ENCODE measurements at regions not wholly inside any gene's neighbourhood (a gene's known extent, or its start where the extent isn't known, plus 50 kb on each side); places are given as distances from the start of the nearest gene placed in this dataset.

DNA sequence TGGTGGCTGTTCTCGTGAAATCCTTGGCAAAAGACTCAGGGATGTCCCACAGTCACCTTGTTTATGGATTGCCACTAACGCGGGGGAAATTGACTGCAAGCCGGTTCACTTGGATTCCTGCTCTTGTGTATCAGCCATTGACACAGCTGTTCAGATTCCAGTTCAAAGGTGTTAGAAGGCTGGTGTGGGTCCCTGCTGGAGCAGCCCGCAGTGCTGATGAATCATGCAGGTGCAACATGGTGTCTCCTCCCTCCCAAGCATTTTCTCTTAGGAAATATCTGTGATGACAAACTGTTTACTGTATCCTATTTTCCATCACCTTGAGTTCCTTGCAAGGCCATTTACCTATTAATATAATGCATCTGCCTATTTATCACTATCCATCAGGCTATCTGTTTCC is 170.1 kb downstream of the GATA3 start:
- TF ChIP-seq, protein P1, sequence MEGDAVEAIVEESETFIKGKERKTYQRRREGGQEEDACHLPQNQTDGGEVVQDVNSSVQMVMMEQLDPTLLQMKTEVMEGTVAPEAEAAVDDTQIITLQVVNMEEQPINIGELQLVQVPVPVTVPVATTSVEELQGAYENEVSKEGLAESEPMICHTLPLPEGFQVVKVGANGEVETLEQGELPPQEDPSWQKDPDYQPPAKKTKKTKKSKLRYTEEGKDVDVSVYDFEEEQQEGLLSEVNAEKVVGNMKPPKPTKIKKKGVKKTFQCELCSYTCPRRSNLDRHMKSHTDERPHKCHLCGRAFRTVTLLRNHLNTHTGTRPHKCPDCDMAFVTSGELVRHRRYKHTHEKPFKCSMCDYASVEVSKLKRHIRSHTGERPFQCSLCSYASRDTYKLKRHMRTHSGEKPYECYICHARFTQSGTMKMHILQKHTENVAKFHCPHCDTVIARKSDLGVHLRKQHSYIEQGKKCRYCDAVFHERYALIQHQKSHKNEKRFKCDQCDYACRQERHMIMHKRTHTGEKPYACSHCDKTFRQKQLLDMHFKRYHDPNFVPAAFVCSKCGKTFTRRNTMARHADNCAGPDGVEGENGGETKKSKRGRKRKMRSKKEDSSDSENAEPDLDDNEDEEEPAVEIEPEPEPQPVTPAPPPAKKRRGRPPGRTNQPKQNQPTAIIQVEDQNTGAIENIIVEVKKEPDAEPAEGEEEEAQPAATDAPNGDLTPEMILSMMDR (IDR thresholded peaks at IDR 0.05) = no peak
- TF ChIP-seq POLR2AphosphoS5 (IDR thresholded peaks at IDR 0.05; ENCODE audit: insufficient read depth in 1 of 2, low read depth in 1 of 2) = no peak
